Fibroblast of upper back skin (primary cell): ENCODE measurements at regions not wholly inside any gene's neighbourhood (a gene's known extent, or its start where the extent isn't known, plus 50 kb on each side); places are given as distances from the start of the nearest gene placed in this dataset.

Experiments
- DNase-seq: peaks from one replicate; pipeline ENCODE4 v3.0.0-alpha.2; 2013

DNA sequence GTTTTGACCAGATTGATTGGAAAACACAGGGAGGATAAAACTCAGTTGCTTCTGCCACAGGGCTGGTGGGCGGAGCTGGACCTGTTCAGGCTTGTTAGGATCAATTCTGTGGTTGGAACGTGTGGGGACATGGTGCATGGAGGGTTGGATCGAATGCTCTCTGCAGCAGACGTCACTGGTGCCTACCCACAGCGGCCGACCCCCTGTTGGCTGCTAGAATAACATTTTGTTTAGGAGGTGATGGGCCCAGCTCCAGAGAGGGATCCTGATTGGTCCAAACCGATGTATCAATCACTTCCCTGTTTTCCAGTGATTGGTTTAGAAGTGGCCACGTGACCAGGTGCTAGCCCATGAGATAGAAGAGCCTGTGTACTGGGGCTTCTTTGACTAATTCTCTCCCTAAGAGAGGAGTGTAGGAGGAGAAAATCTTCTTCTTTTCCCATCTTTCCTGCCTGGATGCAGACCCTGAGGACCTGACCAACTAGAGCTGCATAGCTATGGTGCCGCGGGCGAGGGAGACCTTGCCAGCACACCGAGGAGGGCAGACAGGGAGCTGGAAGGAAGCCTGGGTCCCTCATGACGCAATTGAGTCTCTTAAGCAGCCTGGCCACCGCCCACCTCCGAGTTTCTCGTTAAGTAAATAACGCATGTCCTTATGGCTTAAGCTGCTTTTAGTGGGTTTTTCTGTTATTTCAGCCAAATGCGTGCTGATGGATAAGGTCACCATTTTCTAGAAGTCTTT is 163.5 kb downstream of the AACS start:
- DNase-seq: no peak

DNA sequence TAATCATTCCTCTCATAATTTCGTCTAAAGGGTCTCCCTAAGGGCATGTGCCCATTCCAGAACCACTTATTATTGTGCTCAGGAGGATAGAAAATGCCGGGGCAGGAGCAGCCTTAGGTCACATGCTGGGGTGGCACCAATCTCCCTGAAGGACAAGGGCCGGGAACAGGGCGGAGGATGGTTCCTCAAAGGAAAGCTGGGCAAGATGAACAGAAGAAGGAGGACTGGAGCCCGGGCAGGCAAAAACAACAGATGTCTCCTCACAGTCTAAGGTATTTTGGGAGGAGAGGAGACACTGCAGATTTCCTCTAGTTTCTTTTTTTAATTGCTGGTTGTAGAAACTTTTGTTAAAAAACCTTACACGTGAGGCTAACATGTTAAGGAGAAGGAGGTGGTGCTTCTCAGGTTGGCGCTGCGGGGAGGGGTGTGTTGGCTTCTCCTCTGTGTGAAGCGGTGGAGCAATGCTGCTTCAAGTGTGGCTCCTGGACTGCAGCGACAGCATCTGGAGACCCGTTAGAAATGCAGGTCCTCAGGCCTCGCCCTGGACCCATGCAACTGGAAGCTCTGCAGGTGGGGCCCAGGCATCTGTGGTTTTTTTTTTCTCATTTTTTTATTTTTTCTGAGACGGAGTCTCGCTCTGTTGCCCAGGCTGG is 164.8 kb downstream of the AACS start:
- DNase-seq: no peak

DNA sequence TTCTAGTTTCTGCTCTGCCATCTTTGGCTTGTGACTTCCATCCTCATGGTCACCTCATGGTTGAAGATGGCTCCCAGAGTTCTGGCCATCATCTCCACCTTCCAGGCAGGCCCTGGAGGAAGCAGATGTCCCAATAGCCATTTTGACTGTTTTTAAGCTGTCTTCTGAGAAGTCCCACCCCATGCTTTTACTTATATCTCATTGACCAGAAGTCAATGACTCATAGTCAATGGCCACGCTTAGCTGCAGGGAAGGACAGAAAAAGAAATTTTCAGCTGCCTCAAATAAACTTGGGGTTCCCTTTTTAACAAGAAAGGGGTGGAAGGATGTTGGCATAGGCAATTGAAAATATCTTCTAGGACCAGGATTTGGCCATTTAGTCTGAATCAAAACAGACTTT is 168.1 kb downstream of the AACS start:
- DNase-seq: no peak

DNA sequence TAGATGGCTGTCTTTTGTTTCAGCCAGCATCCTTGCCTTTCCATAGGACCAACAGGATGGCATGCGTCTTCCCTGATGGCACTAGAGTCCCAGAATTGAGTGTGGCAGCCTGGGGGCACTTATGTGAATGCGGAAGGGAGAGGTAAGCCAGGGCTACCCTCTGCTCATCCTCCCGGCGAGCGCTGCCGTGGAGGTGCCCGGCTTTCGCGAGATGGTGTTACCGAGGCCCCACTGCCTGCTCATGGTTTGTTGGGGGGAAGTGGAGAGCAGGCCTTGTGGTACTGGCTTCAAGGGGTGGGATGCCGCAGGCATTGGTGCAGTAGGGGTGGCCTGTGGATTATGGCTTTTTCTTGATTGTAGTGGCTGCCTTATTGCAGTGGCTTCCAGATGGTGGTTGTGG is 174.3 kb downstream of the AACS start:
- DNase-seq: no peak

DNA sequence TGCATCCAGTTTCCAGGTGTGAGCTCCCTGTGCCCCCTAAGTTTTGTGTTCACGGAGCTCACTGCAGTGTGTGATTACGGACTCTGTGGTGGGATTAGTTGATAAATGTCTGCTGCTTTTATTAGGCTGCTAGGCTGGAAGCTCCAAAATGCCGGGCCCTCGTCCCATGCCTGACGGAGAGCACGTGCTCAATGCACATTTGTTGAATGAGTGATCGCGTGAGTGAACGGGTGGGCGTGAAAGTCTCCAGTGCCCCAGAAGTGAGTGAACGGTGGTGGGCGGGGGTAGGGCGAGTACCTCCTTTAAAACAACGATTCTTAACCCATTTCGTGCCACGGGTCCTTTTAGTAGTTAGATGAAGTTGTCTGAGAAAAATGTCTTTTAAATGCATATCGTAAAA is 175.5 kb downstream of the AACS start:
- no peak for DNase-seq

DNA sequence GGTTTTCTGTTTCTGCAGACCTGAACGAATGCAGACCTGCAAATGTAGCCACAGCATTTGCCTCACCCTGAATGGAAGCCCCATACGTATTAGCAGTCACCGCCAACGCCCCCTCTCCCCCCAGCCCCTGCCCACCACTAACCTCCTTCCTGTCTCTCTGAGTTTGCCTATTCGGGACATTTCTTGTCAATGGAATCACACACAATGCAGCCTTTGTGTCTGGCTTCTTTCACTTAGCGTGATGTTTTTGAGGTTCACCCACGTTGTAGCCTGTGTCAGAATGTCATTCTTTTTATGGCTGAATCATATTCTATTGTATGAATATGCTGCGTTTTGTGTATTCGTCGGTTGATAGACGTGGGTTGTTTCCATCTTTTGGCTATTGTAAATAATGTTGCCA is 178.6 kb downstream of the AACS start:
- DNase-seq: no peak

DNA sequence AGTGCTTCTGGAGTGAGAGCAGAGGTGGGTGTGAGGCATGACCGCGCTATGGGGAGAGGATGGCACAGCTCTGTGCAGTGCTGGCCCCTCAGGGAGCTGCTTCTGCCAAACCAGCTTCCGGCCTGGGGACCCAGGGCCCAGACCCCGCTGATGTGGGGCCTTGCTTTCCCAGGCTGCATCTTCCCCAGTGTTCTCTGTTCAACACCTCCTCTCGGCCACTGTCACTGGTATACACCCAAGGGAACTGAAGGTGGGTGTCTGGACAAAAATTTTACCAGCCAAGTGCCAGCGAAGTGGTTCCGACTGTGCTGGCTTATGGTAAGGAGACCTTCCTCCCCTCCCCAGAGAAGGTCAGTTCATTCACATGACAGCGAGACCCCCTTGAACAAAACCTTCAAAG is 179.1 kb downstream of the AACS start:
- no peak for DNase-seq

DNA sequence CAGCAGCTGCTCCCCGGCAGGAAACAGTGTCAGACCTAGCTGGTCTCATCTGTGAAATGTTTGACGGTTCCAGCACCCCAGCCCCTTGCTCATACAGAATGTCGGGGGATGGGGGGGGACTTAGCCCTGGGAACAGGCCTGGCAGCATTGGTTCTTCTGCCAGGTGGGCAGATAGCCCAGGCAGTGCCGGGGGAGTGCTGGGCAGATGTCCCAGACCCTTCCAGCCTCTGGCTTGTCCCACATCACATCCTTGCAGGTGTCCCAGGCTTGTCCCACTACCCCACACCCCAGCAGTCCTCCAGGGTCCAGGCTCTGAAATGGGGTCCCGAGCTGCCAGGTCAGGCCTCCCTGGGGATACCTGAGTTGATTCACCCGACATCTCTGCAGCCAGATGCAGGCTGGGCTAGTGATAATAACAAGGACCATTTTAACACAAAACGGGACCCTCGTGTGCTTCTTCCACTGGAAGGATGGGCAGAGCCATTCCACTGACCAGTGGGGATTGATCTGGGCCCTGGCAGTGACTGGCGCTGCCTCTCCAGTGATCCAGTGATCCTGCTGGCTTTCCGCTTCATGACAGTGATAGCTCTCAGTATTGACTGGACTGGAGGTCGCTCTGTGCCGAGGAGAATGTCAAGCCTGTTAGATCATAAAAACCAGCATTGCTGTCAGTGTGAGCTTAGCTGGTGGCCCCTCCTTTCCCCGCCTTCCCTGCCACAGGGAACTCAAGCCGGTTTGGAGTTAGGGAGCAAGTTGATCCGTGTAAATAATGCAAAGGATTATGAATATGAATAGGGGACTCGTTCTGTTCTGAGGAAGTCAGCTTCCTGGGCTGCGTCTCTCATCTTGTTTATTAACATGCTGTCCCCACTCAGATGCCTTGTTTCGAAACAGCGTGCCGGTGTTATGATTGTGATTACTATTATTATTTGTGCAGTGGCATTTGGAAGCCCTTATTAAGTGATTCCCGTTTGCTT is 180.6 kb downstream of the AACS start:
- DNase-seq: no peak

DNA sequence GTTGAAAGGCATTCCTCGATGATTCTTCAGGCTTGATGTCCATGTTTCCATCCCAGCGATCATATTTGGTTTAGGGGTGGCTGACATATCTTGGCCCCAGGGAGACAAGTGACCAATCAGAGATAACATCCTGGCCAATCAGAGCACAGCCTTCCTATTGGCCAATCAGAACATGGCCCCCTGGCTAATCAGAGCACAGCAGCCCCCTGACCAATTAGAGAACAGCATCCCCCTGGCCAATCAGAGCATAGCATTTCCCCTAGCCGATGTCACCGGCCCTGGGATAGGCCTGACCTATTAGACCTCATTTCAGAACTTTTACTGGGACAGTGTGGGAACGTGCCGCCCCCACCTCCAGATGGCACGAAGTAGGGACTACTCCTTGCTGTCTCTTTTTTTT is 182.2 kb downstream of the AACS start:
- no peak for DNase-seq

DNA sequence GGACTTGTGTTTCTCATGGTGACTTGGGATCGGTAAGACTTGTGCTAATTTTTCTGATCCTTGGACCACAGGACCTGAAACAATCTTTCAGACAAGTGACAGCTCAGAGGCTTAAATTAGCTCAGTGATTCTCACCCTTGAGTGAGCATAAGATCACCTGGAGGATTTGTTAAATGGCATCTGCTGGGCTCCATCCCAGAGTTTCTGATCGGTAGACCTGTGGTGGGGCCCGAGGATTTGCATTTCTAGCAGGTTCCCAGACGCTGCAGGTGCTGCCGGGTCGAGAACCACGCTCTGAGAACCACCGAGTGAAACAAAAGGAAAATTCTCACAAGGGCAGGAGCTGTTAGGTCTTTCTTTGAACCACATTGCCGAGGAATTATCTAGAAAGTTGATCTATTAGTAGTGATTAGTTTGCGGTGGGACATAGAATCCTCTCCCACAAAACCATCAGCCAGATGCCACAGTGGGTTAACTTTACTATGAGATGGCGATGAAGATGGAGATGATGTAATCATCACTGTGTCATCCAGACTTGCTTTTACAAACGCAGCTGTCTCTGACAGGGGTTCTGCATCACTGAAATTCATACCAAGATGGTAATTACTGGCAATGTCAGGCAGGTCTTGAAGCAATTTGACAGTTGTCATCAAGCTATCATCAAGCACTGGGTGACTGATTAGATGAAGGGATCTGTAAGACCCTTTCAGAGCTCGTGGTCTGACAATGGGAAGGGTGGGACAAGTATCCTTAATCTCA is 184.0 kb downstream of the AACS start:
- no peak for DNase-seq

DNA sequence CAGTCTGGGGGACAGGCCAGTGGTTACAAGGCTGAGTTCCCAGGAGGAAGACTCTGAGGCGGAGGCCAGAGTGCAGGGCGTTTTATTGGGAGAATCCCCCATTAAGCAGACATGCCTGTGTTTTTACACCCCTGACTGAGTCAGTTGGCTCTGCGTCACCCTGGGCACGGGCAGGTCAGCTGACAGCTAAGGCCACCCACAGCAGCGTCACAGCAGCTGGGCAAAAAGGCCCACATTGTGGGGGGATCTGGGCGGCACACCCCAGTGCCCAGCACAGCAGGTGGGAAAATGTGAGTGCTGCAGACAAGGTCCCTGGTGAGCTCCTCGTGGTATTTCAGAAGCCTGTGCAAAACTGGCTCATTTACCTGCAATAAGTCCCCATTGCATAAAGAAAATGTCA is 184.7 kb downstream of the AACS start:
- no peak for DNase-seq

DNA sequence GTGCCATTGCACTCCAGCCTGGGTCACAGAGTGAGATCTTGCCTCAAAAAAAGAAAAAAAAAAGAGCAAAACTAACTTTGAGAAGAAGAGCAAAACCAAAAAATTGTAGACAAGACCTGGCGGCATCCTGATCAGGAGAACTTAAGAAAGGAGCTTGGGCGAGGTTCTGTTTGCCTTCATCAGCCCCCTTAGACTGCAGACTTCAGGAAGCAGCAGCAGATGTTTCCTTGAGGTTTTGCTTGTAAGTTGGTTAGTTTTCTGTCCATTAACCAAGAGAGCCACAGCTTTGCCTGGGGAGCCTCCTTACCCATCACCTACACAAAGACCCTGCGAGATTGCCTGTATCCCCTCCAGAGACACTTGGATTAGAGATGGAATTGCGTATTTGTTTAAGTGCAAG is 189.0 kb downstream of the AACS start:
- no peak for DNase-seq

DNA sequence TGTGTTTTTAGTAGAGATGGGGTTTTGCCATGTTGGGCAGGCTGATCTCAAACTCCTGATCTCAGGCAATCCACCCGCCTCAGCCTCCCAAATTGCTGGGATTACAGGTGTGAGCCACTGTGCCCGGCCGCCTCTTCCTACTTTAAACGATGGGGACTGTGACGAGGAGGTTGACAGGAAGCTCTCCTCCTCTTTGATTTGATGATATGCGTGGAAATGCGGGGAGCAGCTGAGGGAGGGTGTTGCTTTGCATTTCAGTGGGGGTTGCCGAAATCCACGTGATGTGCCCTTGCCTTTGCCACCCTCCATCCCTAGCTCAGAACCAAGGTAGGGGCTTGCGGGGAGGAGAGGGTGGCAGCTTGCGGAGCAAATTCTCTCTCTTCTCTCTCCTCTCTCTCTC is 189.6 kb downstream of the AACS start:
- DNase-seq: no peak

DNA sequence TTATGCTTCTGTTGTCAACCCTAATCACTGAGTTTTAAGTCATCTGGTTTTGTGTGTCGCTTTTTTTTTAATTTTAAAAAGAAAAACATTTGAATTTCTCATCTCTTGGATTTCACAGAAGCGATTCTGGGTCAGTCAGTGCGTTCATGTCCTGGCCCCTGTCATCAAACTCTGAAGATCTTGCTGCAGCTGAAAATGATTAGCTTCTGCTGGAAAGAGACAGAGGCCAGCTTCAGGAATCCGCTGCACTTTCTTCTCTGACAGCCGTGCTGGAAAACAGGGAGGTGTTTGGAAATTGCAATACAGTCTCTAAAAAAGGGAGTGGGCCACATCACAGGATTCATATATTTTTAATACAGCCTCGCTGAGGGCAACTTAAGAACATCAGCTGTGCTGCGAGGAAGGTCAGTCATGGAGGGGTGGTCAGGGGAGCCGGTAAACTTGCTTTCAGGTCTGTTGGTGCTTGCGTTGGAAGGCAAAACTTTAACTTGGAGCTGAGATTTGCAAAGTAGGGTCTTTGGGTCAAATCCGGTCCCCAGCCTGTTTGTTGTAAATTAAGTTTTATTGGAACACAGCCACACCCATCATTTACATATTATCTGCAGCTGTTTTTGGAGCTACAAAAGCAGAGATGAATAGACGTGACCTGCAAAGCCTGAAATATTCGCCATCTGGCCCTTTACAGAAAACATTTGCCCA is 190.8 kb downstream of the AACS start:
- DNase-seq: no peak

DNA sequence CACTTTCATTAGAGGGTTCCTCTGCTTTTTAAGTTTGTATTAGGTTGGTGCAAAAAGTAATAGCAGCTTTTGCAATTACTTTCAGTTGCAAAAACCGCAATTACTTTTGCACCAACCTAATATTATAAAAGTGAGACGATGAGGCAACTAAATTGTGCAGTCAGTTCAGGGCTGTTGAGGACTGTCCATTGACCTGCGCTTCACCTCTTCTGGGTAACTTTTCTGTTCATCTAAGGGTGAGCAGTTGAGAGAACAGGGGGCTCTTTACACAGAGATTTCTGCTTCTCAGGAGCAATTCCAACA is 191.3 kb downstream of the AACS start:
- no peak for DNase-seq

DNA sequence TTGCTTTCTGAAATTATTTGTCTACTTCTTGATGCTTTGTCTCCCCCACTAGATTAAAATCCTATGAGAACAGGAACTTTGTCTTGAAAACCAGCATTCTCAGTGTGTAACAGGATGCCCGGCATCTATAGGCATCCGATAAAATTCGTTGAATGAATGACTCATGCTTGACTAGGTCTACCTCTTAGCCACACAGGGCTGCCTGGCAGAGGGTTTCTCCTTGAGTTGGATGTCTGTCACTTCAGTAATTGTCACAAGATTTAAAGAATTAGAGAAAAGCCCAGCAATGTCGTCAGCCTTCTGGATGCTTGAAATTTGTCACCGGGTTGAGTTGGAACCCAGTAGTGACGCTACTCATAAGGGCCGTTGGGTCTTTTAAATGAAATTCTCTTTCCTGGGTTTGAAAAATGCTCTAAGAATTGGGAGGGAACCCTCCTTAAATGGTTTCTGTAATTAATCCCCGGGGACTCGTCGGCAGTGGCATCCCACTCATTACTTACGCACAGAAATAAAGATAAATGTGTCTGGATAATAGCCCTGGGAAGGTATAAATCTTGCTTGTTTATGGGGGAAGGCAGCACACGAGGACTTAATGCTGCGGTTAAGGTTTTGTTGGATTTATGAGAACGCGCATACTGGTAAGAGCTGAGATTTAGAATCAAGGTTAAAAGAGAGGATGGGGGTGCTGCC is 194.1 kb downstream of the AACS start:
- DNase-seq: no peak

DNA sequence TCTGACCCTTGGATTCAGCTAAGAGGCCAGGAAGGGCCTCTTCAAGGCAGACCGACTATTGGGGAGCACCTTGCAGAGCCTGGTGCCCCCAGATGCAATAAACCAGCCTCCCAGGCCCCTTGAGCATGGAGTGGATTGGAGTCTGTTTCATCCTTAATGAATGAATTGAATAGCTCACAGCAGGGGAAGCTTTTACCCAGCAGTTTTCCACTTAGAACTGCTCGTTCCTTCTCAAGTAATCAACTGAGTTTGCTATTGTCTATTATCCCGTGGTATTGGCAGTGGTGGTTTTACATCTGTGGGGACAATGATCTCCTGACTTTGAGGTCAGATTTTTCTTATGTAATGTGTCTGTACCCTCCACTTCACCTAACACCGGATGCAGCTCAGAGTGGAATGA is 197.6 kb downstream of the AACS start:
- DNase-seq: no peak

DNA sequence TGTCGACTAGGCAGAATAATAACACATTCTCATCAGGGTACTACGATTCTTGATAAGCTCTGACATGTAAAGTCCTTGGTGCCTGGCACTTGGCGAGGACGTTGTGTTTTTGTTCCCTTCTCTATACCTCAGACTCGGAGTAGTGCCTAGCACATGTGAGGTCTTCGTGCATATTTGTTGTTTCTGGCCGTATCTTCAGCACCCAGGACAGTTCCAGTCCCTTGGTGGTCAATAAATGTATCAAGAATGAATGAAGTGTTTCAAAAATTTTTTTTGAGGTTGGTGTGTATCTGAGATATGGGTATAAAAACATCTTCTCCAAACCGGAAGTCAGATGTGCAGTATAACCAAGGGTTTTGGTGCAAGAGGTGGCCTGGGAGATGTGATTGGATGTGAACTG is 198.2 kb downstream of the AACS start:
- DNase-seq: no peak

DNA sequence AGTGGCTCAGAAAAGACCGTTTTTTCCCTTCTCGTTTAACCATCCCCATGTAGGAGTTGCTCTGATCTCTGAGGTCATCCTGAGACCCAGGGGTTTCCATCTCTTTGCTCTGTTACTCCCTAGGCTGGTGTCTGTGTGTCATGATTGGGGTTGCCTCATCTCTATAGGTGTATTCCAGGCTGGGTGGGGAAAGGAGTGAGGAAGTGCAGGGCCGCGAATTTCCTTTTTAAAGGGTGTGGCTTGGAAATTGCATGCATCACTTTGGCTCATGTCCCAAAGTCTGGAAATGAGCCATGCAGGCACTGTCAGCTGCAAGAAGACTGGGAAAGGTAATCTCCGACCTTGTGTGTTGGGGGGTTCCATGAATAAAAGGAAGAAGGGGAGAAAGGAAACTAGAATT is 201.9 kb downstream of the AACS start:
- DNase-seq: no peak

DNA sequence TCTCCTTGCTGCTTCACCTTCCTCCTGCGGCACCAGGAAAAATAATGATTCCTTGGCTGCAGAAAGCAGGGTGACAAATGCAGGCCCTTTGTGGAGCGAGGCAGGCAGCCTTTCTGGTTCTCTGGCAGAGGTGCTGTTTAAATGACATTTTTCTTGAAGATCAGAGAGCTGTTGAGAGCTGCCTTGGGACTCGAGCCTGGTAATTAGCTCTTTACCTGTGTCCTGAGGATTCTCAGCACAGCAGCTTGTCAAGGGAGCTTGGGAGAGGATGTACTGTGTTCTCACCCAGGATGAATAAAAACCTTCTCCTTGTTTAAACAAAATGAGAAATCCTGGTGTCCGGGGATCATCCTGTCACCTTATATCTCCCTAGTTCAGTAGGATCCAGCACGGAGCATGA is 204.0 kb downstream of the AACS start:
- no peak for DNase-seq

DNA sequence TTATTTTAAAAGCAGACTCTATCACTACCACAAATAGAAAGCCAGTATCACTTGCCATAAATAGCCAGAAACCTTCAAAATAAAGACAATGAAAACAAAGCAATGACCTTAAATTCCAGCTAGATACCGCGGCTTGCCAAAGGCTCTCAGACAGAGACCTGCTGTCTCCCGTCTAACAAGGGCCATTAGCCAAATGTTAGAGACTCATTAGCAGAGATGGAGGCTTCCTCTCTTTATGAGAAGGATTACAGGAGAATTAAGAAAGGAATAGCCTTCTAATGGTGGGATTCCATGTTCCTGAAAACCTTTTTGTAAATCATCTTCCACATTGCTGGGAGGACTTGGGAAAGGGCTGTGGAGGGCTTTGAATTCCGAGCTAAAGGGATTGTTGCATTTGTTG is 206.7 kb downstream of the AACS start:
- no peak for DNase-seq

DNA sequence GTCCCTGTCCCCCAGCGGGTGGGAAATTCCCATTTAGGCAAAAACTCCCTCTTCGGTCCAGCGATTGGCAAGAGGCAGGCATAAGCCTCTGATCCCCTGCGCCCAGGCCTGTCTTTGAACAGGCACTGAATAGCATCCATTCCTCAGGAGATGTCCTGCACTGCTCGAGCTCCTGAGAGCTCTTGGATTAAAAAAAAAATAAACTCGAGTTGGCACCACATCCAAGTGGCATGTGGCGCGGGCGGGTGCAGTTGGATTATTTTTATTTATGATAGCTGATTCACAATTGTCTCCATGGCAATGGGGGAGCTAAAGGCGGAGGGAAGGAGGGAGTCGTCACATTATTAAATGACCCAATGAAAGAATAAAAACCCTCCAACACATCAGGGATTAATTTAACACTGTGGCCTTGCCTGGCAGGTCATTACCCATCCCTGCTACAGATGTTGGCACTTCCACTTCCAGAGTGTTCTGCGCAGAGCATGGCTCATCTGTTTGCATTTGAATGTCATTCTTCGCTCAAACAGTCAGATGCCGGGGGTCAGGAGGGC is 207.2 kb downstream of the AACS start:
- DNase-seq: no peak
